HepG2 (cell line): ENCODE measurements at regions not wholly inside any gene's neighbourhood (a gene's known extent, or its start where the extent isn't known, plus 50 kb on each side); places are given as distances from the start of the nearest gene placed in this dataset.

Experiments used
- ATF1 ChIP-seq: IDR thresholded peaks from 2 replicates; pipeline ENCODE4 v1.6.1; 2016; ENCODE audit warnings: mild to moderate bottlenecking, control low read depth
- ELF4 ChIP-seq: sonication (generic); formaldehyde crosslinking; IDR thresholded peaks from 2 replicates; pipeline ENCODE4 v1.5.0; 2020; ENCODE audit warnings: missing genetic modification reagents, mild to moderate bottlenecking, moderate library complexity, borderline replicate concordance
- TF ChIP-seq, protein P1 (sequence below): sonication (generic); formaldehyde crosslinking; IDR thresholded peaks from 2 replicates; pipeline ENCODE4 v1.8.1; 2023; ENCODE audit warnings: missing genetic modification reagents, inconsistent platforms, borderline replicate concordance

GRCh38 chr16:86378128-86378527 lies 132.2 kb upstream of the FOXF1 start:
- TF ChIP-seq, protein P1, sequence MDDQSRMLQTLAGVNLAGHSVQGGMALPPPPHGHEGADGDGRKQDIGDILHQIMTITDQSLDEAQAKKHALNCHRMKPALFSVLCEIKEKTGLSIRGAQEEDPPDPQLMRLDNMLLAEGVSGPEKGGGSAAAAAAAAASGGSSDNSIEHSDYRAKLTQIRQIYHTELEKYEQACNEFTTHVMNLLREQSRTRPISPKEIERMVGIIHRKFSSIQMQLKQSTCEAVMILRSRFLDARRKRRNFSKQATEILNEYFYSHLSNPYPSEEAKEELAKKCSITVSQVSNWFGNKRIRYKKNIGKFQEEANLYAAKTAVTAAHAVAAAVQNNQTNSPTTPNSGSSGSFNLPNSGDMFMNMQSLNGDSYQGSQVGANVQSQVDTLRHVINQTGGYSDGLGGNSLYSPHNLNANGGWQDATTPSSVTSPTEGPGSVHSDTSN (CRISPR knock-in tag) = no peak
- TF ChIP-seq ELF4 (CRISPR knock-in tag) (no peak), ATF1 (CRISPR knock-in tag) (no peak)
